GM21723 (cell line): ENCODE measurements at regions not wholly inside any gene's neighbourhood (a gene's known extent, or its start where the extent isn't known, plus 50 kb on each side); places are given as distances from the start of the nearest gene placed in this dataset.

ENCODE experiments used
- ATAC-seq: cut with Tn5 transposase; IDR thresholded peaks from one replicate; pipeline ENCODE4 v1.9.1; 2021; ENCODE audit warnings: mild to moderate bottlenecking, moderate library complexity; ENCODE audit not compliant: unreplicated experiment

DNA sequence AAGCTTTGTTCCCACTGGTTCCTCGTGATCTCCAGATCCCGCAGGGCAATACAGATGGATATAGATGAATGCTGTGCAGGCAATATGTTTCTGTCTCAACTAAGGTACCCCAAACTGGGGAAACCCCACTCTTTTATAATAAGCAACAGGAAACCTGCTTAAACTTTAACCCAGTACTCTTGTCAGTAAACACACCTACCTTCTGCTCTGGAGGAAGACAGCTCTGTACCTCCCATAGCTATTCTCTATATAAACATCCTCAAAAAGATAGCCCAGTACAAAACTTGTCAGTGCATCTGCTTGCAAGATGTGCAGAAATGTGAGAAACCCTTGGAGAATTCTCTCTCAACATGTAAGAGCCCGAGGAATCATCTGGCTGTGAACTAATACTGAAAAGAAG, 583.6 kb downstream of the OLFM4 start:
- ATAC-seq: no peak

DNA sequence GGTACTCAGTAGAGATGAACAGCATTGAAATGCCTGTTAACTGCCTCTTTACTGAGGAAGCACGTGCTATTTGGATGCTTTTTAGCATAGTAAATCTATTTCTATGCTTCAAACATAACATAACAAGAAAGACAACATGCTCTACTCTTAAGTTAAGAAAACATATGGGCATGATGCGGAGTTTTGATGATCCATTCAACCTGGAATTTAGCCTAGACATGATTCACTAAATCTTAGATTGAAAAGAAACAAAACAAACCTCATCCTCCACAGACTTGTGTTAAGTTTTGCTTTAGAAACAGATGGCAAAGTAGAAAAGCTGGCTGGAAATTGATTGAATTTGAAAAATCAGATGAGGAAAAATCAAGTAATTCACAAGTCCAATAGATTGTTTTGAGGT, 593.8 kb downstream of the OLFM4 start:
- ATAC-seq: no peak

- no peak for ATAC-seq
These were observed 594.5 kb downstream of the OLFM4 start for GRCh38 chr13:53623146-53623545.

DNA sequence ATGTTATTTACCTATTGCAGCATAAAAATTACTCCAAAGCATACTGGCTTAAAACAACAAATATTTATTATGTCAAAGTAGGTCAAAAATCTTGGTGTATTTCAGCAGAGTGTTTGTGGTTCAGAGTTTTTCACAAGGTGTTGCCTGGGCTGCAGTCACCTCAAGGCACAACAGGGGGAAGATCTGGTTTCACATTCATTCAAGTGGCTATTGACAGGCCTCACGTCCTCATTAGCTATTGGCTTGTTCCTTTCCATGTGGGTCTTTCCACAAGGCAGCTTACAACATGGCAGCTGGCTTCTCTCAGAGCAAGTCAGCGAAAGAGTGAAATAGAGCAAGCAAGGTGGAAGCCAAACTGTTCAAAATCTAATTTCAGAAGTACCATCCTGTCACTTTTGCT, 602.9 kb downstream of the OLFM4 start:
- no peak for ATAC-seq

- no peak for ATAC-seq
These were observed 609.4 kb downstream of the OLFM4 start for GRCh38 chr13:53638040-53638439.

DNA sequence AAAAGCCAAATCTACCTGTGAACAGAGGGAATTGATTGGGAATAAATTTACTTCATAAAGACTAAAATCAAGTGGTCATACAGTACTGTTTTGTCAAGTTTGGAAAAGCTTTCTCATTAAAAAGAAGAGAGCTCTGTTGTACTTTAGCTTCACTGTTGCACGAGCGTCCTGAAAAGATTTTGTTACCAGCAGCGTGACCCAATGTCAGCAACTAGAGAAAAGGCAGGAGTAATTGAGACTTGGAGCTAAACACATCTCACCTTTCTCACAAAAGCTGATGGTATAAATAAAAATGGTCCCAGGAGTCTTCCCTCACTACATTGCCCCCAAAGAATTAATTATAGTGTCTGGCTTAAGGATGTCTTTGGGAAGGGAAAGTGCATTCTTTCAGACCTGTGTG, 613.7 kb downstream of the OLFM4 start:
- ATAC-seq: no peak

DNA sequence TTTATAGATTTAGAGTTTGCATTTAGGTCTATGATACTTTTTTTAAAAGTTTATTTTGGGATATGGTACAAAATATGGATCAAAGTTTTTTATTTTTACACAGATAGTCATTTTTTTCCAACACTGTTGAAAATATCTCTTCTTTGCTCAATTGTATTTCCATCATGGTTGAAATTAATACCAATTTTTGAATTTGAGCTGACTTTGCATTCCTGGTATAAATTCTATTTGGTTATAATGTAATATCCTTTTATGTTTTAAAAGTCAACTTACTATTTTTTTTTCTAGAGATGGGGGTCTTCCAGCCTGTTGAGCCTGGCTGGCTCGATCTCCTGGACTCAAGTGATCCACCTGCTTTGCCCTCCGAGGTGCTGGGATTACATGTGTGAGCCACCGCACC, 620.1 kb downstream of the OLFM4 start:
- ATAC-seq: no peak

DNA sequence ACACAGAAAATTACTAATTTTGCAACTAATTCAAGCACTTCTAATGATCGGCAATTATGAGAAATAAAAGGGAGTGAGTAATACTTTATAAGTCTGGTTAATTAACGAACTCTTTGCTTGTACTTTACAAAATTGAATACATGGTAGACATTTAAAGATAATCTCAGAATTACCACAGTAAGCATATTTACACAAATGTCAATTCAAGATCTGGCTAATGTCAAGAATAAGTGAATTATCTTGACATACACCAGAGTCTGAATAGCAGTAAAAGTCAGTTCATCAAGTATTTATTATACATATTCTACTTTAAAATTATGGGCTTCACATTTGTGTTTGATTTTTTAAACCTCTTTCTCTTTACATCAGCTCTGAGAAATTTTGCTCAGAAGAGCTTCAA, 643.4 kb downstream of the OLFM4 start:
- ATAC-seq: no peak

GRCh38 chr13:53683146-53683545, 654.5 kb downstream of the OLFM4 start:
- ATAC-seq: no peak

DNA sequence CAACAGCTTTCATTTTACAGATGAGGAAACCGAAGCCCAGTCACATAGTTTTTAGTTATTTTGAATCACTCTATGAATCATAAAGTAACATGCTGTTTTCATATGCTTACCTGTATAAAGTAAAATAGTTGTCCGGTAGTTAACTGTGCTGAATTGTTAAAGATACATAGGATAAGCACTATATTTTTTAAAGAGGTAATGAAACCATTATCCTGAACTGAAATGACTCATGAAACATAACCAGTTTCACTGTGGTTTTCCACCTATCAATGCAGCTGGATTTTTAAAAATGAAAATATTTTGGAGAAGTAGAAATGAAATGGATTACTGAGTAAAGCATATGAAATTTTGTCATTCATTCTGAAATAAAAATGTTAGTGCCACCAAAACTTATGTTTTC, 655.0 kb downstream of the OLFM4 start:
- ATAC-seq: no peak

GRCh38 chr13:53691417-53691816, 662.8 kb downstream of the OLFM4 start:
- ATAC-seq: no peak

- ATAC-seq: no peak
These were observed 666.4 kb downstream of the OLFM4 start for GRCh38 chr13:53694814-53695532.

DNA sequence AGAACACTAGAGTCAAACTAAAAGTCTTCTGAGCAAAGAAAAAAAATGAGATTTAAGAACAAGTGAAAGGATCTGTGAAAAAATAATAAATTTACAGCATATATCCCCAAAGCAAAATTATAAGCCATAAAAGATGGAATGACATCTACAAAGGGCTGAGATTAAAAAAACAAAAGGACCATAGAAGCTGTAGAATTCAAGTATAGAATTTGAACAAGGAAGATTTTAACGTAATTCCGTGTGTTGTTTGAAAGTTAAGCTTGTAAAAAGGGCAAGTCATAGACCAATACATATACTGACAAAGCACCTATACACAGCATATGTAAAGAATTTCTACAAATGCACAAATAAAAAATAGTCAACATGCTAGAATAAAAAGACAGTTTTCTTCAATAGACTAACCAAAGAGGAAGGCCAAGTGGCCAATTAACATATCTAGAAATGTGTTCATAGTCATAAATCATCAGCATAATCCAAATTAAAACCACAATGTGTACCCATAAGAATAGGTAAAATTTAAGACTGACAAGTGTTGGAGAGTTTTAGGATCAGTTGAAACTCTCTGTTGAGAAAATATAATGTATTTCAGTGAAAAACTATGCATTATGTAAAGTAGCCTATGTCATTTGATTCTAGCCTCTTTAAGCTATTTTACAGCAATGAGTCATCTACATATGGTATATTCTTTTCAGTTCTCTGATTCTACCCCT, 674.9 kb downstream of the OLFM4 start:
- ATAC-seq: no peak

GRCh38 chr13:53719281-53719680, 690.7 kb downstream of the OLFM4 start:
- no peak for ATAC-seq

DNA sequence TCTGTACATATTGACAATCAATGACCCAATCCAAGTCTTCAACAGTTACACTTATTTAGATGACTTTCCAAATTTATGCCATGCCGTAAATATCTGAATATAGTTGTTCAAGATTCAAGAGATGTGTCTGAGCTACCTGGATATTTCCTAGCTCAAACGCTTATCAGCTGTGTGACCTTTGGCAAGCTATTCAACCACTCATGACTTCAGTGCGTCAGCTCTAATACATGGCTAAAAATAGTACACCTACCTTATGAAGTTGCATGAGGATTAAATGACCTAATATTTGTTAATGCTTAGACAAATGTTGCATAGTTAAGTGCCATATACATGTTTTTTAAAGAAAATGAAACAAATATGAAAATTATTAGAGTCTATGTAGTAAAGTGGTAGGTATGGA, 704.1 kb downstream of the OLFM4 start:
- ATAC-seq: no peak

DNA sequence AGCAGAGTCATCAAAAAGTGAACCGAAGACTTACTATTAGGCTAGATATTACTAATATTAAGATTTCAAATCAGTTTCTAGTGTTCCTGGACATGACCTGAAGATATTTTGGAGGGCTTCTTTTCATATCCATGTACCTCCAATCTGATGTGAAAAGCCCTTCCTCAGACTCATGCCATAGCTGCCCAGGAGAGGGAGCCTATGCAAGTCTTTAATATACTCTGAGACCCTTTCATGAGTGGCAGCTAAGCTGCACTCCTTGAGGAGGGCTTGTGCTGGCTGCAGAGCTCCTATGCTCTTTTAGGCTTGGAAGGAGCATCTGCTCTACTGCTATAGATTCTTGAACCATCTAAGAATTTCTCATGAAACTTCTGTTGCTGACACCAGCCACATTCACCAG, 715.3 kb downstream of the OLFM4 start:
- ATAC-seq: no peak

DNA sequence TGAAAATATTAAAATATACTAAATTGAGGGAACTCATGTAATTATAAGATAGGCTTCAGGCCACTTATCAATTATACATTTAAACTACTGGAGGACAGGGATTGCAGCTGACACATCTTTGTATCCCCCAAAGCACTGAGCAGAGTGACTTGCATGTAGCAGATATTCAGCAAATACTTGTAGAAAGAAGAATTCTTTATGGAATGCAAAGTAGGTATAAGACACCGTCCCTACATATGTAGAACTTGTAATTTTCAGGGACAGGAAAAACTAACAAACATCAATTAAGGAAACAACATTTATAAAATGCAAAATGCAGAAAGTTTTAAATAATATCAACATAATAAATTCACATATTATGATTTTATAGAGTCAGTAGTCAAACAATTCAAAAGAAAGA, 719.2 kb downstream of the OLFM4 start:
- ATAC-seq: no peak

DNA sequence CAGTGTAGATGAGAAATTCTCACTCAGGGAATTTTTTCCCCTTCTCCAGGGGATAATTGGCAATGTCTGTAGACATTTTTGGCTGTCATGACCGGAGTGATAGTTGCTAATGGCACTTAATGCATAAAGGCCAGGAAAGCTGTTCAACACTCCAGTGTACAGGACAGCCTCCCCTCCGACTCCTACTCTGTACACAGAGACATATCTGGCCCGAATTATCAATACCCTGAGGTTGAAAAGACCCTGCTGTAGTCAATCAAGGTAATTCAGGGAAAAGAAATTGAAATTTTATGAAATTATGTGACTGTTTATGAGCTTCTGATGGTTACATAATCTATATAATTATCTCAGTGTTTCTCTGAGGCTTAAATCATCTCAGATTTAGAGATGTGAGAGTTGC, 720.7 kb downstream of the OLFM4 start:
- no peak for ATAC-seq

DNA sequence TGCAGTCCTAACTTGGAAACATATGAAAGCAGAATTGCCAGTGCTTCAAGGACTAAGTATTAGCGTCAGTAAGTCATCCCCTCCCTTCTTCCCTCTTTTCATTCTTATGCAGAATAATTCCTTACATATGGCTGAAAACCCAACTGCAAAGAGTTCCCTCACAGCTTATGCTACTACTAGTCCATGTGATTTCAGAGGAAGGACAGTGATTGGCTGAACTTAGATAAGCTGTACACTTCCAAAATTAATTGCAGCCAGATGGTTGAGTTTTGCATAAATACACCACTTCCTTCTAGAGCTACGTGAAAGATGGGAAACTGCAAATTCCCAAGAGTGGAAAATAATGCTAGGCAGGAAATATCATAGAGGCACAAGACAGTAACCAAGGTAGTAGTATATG, 730.4 kb downstream of the OLFM4 start:
- ATAC-seq: no peak

DNA sequence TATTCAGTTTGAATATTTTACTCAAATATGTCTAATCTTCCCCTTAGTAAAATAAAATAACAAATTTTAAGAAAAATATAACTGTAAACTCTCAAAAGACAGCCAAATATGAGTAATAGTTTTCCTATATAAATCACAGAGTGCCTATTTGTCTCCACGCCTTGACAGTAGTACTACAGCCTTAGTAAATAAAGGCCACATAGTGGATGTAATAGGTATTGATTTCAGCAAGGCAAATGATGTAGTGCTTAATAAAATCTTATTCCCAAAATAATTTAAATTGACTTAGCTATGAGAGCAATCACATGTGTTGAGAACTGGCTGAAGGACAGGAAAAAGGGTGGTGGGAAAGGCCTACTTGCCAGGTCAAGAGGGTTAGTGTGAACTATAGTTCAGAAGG, 747.2 kb downstream of the OLFM4 start:
- ATAC-seq: no peak

- ATAC-seq: no peak
These were observed 750.3 kb downstream of the OLFM4 start for GRCh38 chr13:53778937-53779336.

DNA sequence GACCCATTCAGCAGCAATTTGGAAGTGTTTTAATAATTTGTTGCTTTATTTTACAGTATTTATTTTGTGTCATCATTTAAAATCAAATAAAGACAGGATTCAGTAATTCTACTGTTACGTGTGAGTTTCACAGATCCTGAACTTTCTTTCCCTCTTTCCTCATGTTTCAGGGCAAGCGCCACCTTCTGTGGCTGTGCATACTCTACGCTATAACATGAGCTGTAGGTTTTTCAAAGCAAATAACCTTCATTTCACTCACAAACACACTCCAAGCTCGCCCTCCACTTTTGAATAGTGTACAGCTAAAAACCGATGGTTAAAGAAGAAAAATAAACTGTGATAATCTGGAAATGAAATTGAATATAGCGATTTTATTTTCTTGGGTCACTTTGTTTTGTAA, 753.3 kb downstream of the OLFM4 start:
- ATAC-seq: no peak

DNA sequence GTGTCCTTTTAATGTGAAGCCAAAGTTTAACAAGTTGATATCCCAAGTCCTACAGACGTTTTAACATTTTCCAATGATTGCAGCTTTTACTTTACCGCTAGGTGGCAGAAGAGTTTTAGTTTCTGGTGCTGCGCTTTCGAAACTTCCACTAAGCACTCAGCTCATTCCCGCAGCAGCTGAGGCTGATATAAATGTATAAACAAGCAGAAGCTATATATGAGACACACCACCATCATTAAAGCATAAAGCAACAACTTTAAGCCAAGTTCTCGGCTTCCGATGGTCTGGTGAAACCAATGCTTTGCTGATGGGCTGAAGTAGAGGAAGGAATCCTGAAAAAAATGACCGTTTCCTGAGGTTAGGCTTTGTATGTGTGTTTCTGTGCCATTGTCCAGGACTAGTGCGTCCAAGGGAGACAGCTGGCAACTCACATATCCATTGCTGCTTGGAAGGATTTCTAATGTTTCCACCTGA, 753.9 kb downstream of the OLFM4 start:
- ATAC-seq: peak; percentile 88
